ENCODE measurements at regions not wholly inside any gene's neighbourhood (a gene's known extent, or its start where the extent isn't known, plus 50 kb on each side); places are given as distances from the start of the nearest gene placed in this dataset.
A peak's percentile ranks its signal among the peaks of the same experiment; 100 is the strongest.

- DNase-seq (ENCODE audit: low read depth in 4 of 4, low spot score in 3 of 4): no peak
Measured at GRCh38 chr5:77569409-77569808, 69.1 kb downstream of the OTP start.

- no peak for DNase-seq (ENCODE audit: low read depth in 4 of 4, low spot score in 3 of 4)
Measured at GRCh38 chr5:77568555-77568954, 70.0 kb downstream of the OTP start.

- no peak for DNase-seq (ENCODE audit: low read depth in 4 of 4, low spot score in 3 of 4)
Measured at GRCh38 chr5:77568082-77568481, 70.4 kb downstream of the OTP start.

- no peak for DNase-seq (ENCODE audit: low read depth in 4 of 4, low spot score in 3 of 4)
Measured at GRCh38 chr5:77563475-77563874, 71.4 kb upstream of the WDR41 start.

- DNase-seq (ENCODE audit: low read depth in 4 of 4, low spot score in 3 of 4): no peak
Measured at GRCh38 chr5:77561965-77562364, 69.8 kb upstream of the WDR41 start.

GRCh38 chr5:77560677-77561263 lies 68.7 kb upstream of the WDR41 start:
- peak; percentile 12 to 36 (median 14) for DNase-seq (ENCODE audit: low read depth in 4 of 4, low spot score in 3 of 4)

- DNase-seq (ENCODE audit: low read depth in 4 of 4, low spot score in 3 of 4): no peak
Measured at GRCh38 chr5:77558266-77558665, 66.2 kb upstream of the WDR41 start.

GRCh38 chr5:77550406-77550805 lies 58.3 kb upstream of the WDR41 start:
- DNase-seq (ENCODE audit: low read depth in 4 of 4, low spot score in 3 of 4): no peak

- no peak for DNase-seq (ENCODE audit: low read depth in 4 of 4, low spot score in 3 of 4)
Measured at GRCh38 chr5:77545285-77545684, 53.2 kb upstream of the WDR41 start.

All from left renal pelvis (tissue), 4 donors.